Prostate gland (tissue), 2 donors: ENCODE measurements at regions not wholly inside any gene's neighbourhood (a gene's known extent, or its start where the extent isn't known, plus 50 kb on each side); places are given as distances from the start of the nearest gene placed in this dataset.

Source experiments
- DNase-seq: peaks from one replicate; pipeline ENCODE4 v3.0.0-alpha.2; 2019; ENCODE audit warnings: low spot score
- H3K27ac ChIP-seq, 2 donors: fragments of 200-600 bp; sonication (generic); 2 replicates each; pipeline ENCODE4 v1.5.1; 2017 to 2019
- H3K27me3 ChIP-seq: fragments of 200-600 bp; sonication (generic); replicated peaks from 2 replicates; pipeline ENCODE4 v1.5.1; 2019; ENCODE audit not compliant: insufficient read depth
- H3K36me3 ChIP-seq, 2 donors: fragments of 200-600 bp; sonication (generic); 1 replicate in 1 of 2; 2 replicates in 1 of 2; pipeline versions ENCODE4 v1.5.1 to v1.8.1; 2017 to 2019
- H3K4me1 ChIP-seq: fragments of 200-600 bp; sonication (generic); replicated peaks from 2 replicates; pipeline ENCODE4 v1.5.1; 2019
- H3K4me3 ChIP-seq, 2 donors: fragments of 200-600 bp; sonication (generic); 2 replicates each; pipeline ENCODE4 v1.5.1; 2017 to 2019
- H3K9me3 ChIP-seq: fragments of 200-600 bp; sonication (generic); 2 replicates; pipeline ENCODE4 v1.5.1; 2017
- CTCF ChIP-seq, 4 experiments: fragments of 200-600 bp in 2 of 4; fragments of 450-650 bp in 2 of 4; sonication (generic) in 2 of 4; IDR thresholded peaks; 1 replicate in 3 of 4; 2 replicates in 1 of 4; pipeline ENCODE4 v1.5.1; 2016 to 2019; ENCODE audit warnings: antibody characterized with exemption in 4 of 4, mild to moderate bottlenecking in 2 of 4, moderate library complexity in 2 of 4
- POLR2A ChIP-seq: fragments of 450-650 bp; IDR thresholded peaks from one replicate; pipeline ENCODE4 v1.6.1; 2016; ENCODE audit warnings: antibody characterized with exemption, mild to moderate bottlenecking
- POLR2AphosphoS5 ChIP-seq: sonication (generic); formaldehyde crosslinking; IDR thresholded peaks from one replicate; pipeline ENCODE4 v1.6.1; 2017; ENCODE audit warnings: antibody characterized with exemption
- WGBS: methylation state at CpG from one replicate; pipeline ENCODE4 v1.1.5; 2018; 5-methylcytosine and 5-hydroxymethylcytosine counted together
- intact Hi-C: fragments of 100-400 bp; cut with DNase I; formaldehyde crosslinking; loops from one replicate; pipeline ENCODE4 v1.14.2; 2022

- 54% methylated on average over 2 of the region's 2 CpGs for WGBS
- no peak for DNase-seq
Measured at GRCh38 chr1:187313115-187313514, 484.4 kb downstream of the PLA2G4A start.

GRCh38 chr1:187326557-187326956, 497.8 kb downstream of the PLA2G4A start:
- no peak for DNase-seq
- Histone ChIP-seq H3K4me3 (no peak overlapping the region), H3K27ac (no peak overlapping the region), H3K27me3 (no peaks in the 10 kb centered on the region), H3K36me3 (no peaks in the 10 kb centered on the region), H3K9me3 (no peaks in the 10 kb centered on the region), H3K4me1 (no peaks in the 10 kb centered on the region)
- TF ChIP-seq POLR2A (no peak), POLR2AphosphoS5 (no peak)
- intact Hi-C loops = no loop called here
- 94% methylated on average over 1 of the region's 1 CpG for WGBS

More at GRCh38 chr1:187313115-187313514, 484.4 kb downstream of the PLA2G4A start:
- Histone ChIP-seq H3K4me3 (no peak overlapping the region), H3K4me1 (no peaks in the 10 kb centered on the region), H3K9me3 (no peaks in the 10 kb centered on the region), H3K27ac (no peak overlapping the region), H3K27me3 (no peaks in the 10 kb centered on the region), H3K36me3 (no peaks in the 10 kb centered on the region)
- TF ChIP-seq CTCF (IDR thresholded peaks at IDR 0.05) = no peak
- intact Hi-C loops = no loop called here

- TF ChIP-seq POLR2AphosphoS5 (no peak), CTCF (IDR thresholded peaks at IDR 0.05) (no peak), POLR2A (no peak)
- Histone ChIP-seq H3K9me3 (no peaks in the 10 kb centered on the region), H3K27ac (no peak overlapping the region), H3K27me3 (no peaks in the 10 kb centered on the region), H3K4me1 (no peaks in the 10 kb centered on the region), H3K36me3 (no peaks in the 10 kb centered on the region), H3K4me3 (no peak overlapping the region)
- WGBS = 84% methylated on average over 2 of the region's 2 CpGs
- DNase-seq = no peak
- intact Hi-C loops = no loop called here
Measured at GRCh38 chr1:187336441-187337168, 507.9 kb downstream of the PLA2G4A start.

GRCh38 chr1:187338762-187339412, 510.1 kb downstream of the PLA2G4A start:
- no peak for DNase-seq
- no peak overlapping the region for H3K4me3 ChIP-seq
- H3K4me1 ChIP-seq = no peaks in the 10 kb centered on the region
- no peaks in the 10 kb centered on the region for H3K36me3 ChIP-seq
- H3K9me3 ChIP-seq = no peaks in the 10 kb centered on the region
- no peak for TF ChIP-seq POLR2AphosphoS5
- TF ChIP-seq CTCF (IDR thresholded peaks at IDR 0.05) = no peak
- TF ChIP-seq POLR2A = no peak
- intact Hi-C loops = no loop called here
- H3K27ac ChIP-seq = no peak overlapping the region
- H3K27me3 ChIP-seq = no peaks in the 10 kb centered on the region

- TF ChIP-seq POLR2A (no peak), POLR2AphosphoS5 (no peak), CTCF (IDR thresholded peaks at IDR 0.05) (no peak)
- Histone ChIP-seq H3K27me3 (no peaks in the 10 kb centered on the region), H3K27ac (no peak overlapping the region), H3K4me1 (no peaks in the 10 kb centered on the region), H3K36me3 (no peaks in the 10 kb centered on the region), H3K4me3 (no peak overlapping the region), H3K9me3 (no peaks in the 10 kb centered on the region)
- intact Hi-C loops = no loop called here
- 49% methylated on average over 5 of the region's 5 CpGs for WGBS
- no peak for DNase-seq
Measured at GRCh38 chr1:187342495-187342894, 513.7 kb downstream of the PLA2G4A start.
